ENCODE measurements at regions not wholly inside any gene's neighbourhood (a gene's known extent, or its start where the extent isn't known, plus 50 kb on each side); places are given as distances from the start of the nearest gene placed in this dataset.

DNA sequence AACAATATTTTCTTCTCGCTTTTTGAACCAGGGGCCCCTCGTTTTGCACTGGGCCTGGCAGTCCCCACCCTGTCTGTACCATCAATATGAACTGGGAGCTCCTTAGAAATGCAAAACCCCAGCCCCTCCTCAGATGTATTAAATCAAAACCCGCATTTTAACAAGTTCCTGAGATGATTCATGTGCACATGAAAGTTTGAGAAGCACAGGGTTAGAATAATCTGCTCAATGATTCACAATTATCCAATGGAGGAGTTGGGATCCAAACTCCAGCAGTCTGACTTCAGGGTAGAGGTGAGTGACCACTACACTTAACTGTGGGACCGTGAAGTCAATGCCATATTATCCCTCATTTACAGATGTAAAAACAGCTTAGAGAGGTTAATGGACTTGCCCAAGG, 256.4 kb downstream of the IGSF11 start:
- TF ChIP-seq ZNF384 (IDR thresholded peaks at IDR 0.05) = no peak
- TF ChIP-seq FOXA1 (IDR thresholded peaks at IDR 0.05) = no peak
- TF ChIP-seq, protein P1, sequence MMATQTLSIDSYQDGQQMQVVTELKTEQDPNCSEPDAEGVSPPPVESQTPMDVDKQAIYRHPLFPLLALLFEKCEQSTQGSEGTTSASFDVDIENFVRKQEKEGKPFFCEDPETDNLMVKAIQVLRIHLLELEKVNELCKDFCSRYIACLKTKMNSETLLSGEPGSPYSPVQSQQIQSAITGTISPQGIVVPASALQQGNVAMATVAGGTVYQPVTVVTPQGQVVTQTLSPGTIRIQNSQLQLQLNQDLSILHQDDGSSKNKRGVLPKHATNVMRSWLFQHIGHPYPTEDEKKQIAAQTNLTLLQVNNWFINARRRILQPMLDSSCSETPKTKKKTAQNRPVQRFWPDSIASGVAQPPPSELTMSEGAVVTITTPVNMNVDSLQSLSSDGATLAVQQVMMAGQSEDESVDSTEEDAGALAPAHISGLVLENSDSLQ (IDR thresholded peaks at IDR 0.05) = no peak
- TF ChIP-seq ELF4 (IDR thresholded peaks at IDR 0.05) = no peak
- no peak for TF ChIP-seq BHLHE40 (IDR thresholded peaks at IDR 0.05; ENCODE audit: borderline replicate concordance)
- no peak for TF ChIP-seq LEF1 (IDR thresholded peaks at IDR 0.05; ENCODE audit: borderline replicate concordance)
- no peak for TF ChIP-seq NFRKB (IDR thresholded peaks at IDR 0.05)
- TF ChIP-seq ARNT (IDR thresholded peaks at IDR 0.05) = no peak
- no peak for TF ChIP-seq FOXM1 (IDR thresholded peaks at IDR 0.05; ENCODE audit: borderline replicate concordance)
- no peak for TF ChIP-seq L3MBTL2 (conservative IDR thresholded peaks at IDR 0.05)
- TF ChIP-seq FOXK2 (IDR thresholded peaks at IDR 0.05) = no peak
- no peak for TF ChIP-seq HDGF (IDR thresholded peaks at IDR 0.05; ENCODE audit: borderline replicate concordance)
- TF ChIP-seq SUZ12 (IDR thresholded peaks at IDR 0.05) = no peak
- no peak for TF ChIP-seq TARDBP (IDR thresholded peaks at IDR 0.05)
- no peak for TF ChIP-seq CTBP1 (IDR thresholded peaks at IDR 0.05; ENCODE audit: borderline replicate concordance)
- TF ChIP-seq SP1 (IDR thresholded peaks at IDR 0.05) = no peak
- ChIA-PET CTCF (no interaction called here), POLR2A (no interaction called here)
- DNase-seq (ENCODE audit: extremely low spot score) = no peak

DNA sequence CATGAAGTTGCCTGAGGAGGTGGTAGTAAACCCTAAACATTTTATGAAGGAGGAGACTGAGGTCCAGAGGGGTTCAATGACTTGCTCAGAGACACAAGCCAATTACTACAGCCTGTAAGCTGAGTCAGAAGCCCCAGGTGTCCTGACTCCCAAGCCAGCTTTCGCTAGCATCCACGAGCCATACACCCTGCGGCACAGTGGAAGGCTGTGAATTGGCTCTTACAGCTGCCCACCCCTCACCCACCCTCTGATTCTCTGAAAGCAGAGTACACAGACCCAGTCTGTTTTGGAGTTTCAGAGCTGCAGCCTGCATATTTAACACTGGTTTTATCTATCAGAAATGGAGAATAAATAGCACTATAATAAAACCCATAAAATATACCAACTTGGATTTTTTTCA, 253.4 kb downstream of the IGSF11 start:
- ChIA-PET CTCF (no interaction called here), POLR2A (no interaction called here)
- TF ChIP-seq SP1 (IDR thresholded peaks at IDR 0.05) (no peak), HDGF (IDR thresholded peaks at IDR 0.05; ENCODE audit: borderline replicate concordance) (no peak), ARNT (IDR thresholded peaks at IDR 0.05) (no peak)
- no peak for DNase-seq (ENCODE audit: extremely low spot score)

DNA sequence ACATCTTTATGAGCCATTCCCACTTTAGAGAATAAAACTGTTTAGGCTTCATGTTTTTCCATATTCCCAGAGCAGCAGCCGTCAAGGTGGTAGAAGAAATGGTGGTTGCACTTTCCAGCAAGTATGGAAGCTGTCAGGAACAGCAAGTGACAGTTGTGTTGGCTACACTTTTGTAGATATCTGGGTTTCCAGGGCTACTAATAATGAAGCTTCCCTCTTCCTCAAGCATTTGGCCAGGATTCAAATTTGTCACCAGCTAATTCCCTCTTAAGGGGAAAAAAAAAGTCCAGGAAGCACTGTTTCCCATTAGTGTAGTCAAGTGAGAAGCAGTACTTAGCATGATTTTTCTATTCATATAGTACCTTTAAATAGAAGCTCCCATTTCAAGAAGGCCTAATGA, 252.8 kb downstream of the IGSF11 start:
- TF ChIP-seq ZNF384 (IDR thresholded peaks at IDR 0.05) (no peak), CTBP1 (IDR thresholded peaks at IDR 0.05; ENCODE audit: borderline replicate concordance) (no peak), HDGF (IDR thresholded peaks at IDR 0.05; ENCODE audit: borderline replicate concordance) (no peak), BHLHE40 (IDR thresholded peaks at IDR 0.05; ENCODE audit: borderline replicate concordance) (no peak), NFRKB (IDR thresholded peaks at IDR 0.05) (no peak), SUZ12 (IDR thresholded peaks at IDR 0.05) (no peak), FOXK2 (IDR thresholded peaks at IDR 0.05) (no peak), ELF4 (IDR thresholded peaks at IDR 0.05) (no peak), SP1 (IDR thresholded peaks at IDR 0.05) (no peak)
- POLR2A ChIA-PET = no interaction called here
- no peak for DNase-seq (ENCODE audit: extremely low spot score)
- CTCF ChIA-PET = no interaction called here

DNA sequence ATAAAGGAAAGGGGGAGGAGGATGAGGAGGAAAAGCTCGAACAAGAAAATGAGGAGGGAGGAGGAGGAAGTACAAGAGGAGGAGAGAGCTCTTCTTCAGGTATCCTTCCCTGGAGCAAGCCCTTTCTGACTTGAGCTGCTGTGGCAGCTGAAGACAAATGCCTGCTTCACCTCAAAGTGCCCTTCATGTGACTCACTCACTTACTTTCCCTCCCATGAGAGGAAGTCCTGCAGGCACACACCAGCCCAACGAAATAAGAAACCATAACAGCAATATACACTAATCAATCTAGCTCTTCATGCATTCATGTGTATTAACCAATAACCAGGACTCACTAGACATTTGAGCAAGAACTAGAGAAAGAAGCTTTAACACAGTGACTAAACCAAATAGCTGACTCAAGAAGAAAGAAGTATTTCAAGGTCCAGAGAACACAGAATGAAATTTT, 251.9 kb downstream of the IGSF11 start:
- POLR2A ChIA-PET = no interaction called here
- TF ChIP-seq SP1 (IDR thresholded peaks at IDR 0.05) (no peak), LEF1 (IDR thresholded peaks at IDR 0.05; ENCODE audit: borderline replicate concordance) (no peak), NFRKB (IDR thresholded peaks at IDR 0.05) (no peak), FOXA1 (IDR thresholded peaks at IDR 0.05) (no peak), TARDBP (IDR thresholded peaks at IDR 0.05) (no peak), ELF4 (IDR thresholded peaks at IDR 0.05) (no peak), CTBP1 (IDR thresholded peaks at IDR 0.05; ENCODE audit: borderline replicate concordance) (no peak), BHLHE40 (IDR thresholded peaks at IDR 0.05; ENCODE audit: borderline replicate concordance) (no peak), FOXM1 (IDR thresholded peaks at IDR 0.05; ENCODE audit: borderline replicate concordance) (no peak), FOXK2 (IDR thresholded peaks at IDR 0.05) (no peak)
- TF ChIP-seq, protein P1 (IDR thresholded peaks at IDR 0.05) = no peak
- CTCF ChIA-PET = no interaction called here
- no peak for DNase-seq (ENCODE audit: extremely low spot score)

DNA sequence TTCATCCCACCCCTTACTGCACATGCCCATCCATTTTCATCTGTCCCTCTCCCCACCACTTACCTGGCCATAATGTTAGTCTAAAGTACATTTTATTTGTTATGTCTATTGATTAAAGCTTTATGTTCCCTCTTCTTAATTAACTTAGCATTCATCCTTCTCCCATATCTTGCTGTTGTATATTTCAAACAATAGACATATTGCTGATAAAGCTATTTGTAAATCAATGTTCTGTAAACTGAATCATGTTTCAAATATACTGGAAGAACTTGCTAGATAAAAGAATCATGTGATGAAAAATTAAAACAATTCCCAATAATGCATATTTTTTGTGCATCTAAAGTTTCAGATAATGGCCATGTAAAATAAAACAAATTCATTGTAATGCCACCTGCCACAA, 249.2 kb downstream of the IGSF11 start:
- POLR2A ChIA-PET = no interaction called here
- DNase-seq (ENCODE audit: extremely low spot score) = no peak
- CTCF ChIA-PET = no interaction called here
- TF ChIP-seq FOXA1 (IDR thresholded peaks at IDR 0.05) (no peak), BHLHE40 (IDR thresholded peaks at IDR 0.05; ENCODE audit: borderline replicate concordance) (no peak), HDGF (IDR thresholded peaks at IDR 0.05; ENCODE audit: borderline replicate concordance) (no peak), FOXK2 (IDR thresholded peaks at IDR 0.05) (no peak), FOXM1 (IDR thresholded peaks at IDR 0.05; ENCODE audit: borderline replicate concordance) (no peak), LEF1 (IDR thresholded peaks at IDR 0.05; ENCODE audit: borderline replicate concordance) (no peak), TARDBP (IDR thresholded peaks at IDR 0.05) (no peak), CTBP1 (IDR thresholded peaks at IDR 0.05; ENCODE audit: borderline replicate concordance) (no peak), L3MBTL2 (conservative IDR thresholded peaks at IDR 0.05) (no peak), SUZ12 (IDR thresholded peaks at IDR 0.05) (no peak), SP1 (IDR thresholded peaks at IDR 0.05) (no peak), NFRKB (IDR thresholded peaks at IDR 0.05) (no peak), ZNF384 (IDR thresholded peaks at IDR 0.05) (no peak), ARNT (IDR thresholded peaks at IDR 0.05) (no peak), ELF4 (IDR thresholded peaks at IDR 0.05) (no peak)
- TF ChIP-seq, protein P1 (IDR thresholded peaks at IDR 0.05) = no peak

DNA sequence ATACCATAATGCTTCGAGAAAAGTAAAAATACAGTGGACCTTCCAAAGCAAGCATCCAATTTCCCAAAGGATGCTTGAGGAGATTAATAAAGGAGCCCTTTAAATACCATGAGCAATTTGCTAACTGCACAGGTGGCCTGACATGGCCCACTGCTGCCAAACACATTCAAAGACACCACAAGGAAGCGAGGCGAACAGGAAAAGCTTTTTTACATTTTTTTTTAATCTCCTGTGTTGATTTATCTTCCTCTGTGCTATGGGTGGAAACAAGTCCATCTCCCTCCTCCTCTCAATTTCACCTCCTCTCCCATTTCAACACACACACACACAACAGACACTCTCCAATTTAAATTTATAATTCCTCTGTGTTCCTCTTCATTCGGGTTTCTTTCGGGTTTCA, 243.4 kb downstream of the IGSF11 start:
- ChIA-PET POLR2A (no interaction called here), CTCF (no interaction called here)
- no peak for DNase-seq (ENCODE audit: extremely low spot score)
- TF ChIP-seq SUZ12 (IDR thresholded peaks at IDR 0.05) (no peak), FOXA1 (IDR thresholded peaks at IDR 0.05) (no peak)

DNA sequence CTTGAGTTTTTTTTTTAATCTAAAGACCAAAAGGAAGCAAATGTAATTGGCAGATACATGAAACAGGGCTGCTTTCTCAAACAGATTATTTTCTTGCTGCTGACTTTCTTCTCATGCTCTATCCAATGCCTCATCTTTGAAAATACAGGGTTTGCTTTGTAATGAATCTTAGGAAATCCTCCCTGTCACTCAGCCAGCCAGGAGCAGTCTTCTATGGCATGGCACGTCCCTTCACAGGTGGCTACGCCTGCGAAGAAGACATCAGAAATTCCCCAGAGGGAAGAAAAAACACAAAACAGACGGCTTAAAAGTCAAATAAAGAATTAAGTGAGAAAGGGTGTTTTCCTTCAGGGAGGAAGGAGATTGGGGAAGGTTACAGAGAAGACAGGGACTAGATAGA, 242.5 kb downstream of the IGSF11 start:
- POLR2A ChIA-PET = no interaction called here
- TF ChIP-seq HDGF (IDR thresholded peaks at IDR 0.05; ENCODE audit: borderline replicate concordance) (no peak), TARDBP (IDR thresholded peaks at IDR 0.05) (no peak), BHLHE40 (IDR thresholded peaks at IDR 0.05; ENCODE audit: borderline replicate concordance) (no peak), FOXA1 (IDR thresholded peaks at IDR 0.05) (no peak), LEF1 (IDR thresholded peaks at IDR 0.05; ENCODE audit: borderline replicate concordance) (no peak), ARNT (IDR thresholded peaks at IDR 0.05) (no peak), ZNF384 (IDR thresholded peaks at IDR 0.05) (no peak), SUZ12 (IDR thresholded peaks at IDR 0.05) (no peak), FOXM1 (IDR thresholded peaks at IDR 0.05; ENCODE audit: borderline replicate concordance) (no peak)
- TF ChIP-seq, protein P1 (IDR thresholded peaks at IDR 0.05) = no peak
- CTCF ChIA-PET = no interaction called here
- no peak for DNase-seq (ENCODE audit: extremely low spot score)
